AG08396 (cell line): ENCODE measurements at regions not wholly inside any gene's neighbourhood (a gene's known extent, or its start where the extent isn't known, plus 50 kb on each side); places are given as distances from the start of the nearest gene placed in this dataset.

Source experiments
- DNase-seq: peaks from one replicate; pipeline ENCODE4 v3.0.0; 2012; ENCODE audit warnings: low spot score, mixed read lengths

GRCh38 chr2:2694746-2695145, 363.7 kb upstream of the MYT1L start:
- no peak for DNase-seq

- DNase-seq = no peak
Observed at GRCh38 chr2:2692599-2693389, 361.7 kb upstream of the MYT1L start.

GRCh38 chr2:2691419-2691818, 360.3 kb upstream of the MYT1L start:
- no peak for DNase-seq

- DNase-seq = no peak
Observed at GRCh38 chr2:2690985-2691384, 359.9 kb upstream of the MYT1L start.

- DNase-seq = no peak
Observed at GRCh38 chr2:2689306-2689705, 358.2 kb upstream of the MYT1L start.

- DNase-seq = no peak
Observed at GRCh38 chr2:2688254-2688653, 357.2 kb upstream of the MYT1L start.

- no peak for DNase-seq
Observed at GRCh38 chr2:2687745-2688144, 356.7 kb upstream of the MYT1L start.

GRCh38 chr2:2686222-2686621, 355.1 kb upstream of the MYT1L start:
- DNase-seq = no peak

- no peak for DNase-seq
Observed at GRCh38 chr2:2683606-2684224, 352.6 kb upstream of the MYT1L start.

- DNase-seq = no peak
Observed at GRCh38 chr2:2682700-2683342, 351.7 kb upstream of the MYT1L start.

GRCh38 chr2:2681711-2682251, 350.7 kb upstream of the MYT1L start:
- no peak for DNase-seq

- no peak for DNase-seq
Observed at GRCh38 chr2:2681085-2681484, 350.0 kb upstream of the MYT1L start.

- no peak for DNase-seq
Observed at GRCh38 chr2:2674831-2675230, 343.8 kb upstream of the MYT1L start.

GRCh38 chr2:2673406-2673805, 342.3 kb upstream of the MYT1L start:
- no peak for DNase-seq

GRCh38 chr2:2672249-2672648, 341.2 kb upstream of the MYT1L start:
- DNase-seq = no peak

- no peak for DNase-seq
Observed at GRCh38 chr2:2671826-2672225, 340.8 kb upstream of the MYT1L start.

- no peak for DNase-seq
Observed at GRCh38 chr2:2669316-2669715, 338.2 kb upstream of the MYT1L start.

- DNase-seq = no peak
Observed at GRCh38 chr2:2668681-2669265, 337.7 kb upstream of the MYT1L start.

GRCh38 chr2:2667690-2668089, 336.6 kb upstream of the MYT1L start:
- DNase-seq = no peak

GRCh38 chr2:2665834-2666133, 334.7 kb upstream of the MYT1L start:
- no peak for DNase-seq

GRCh38 chr2:2664989-2665833, 334.1 kb upstream of the MYT1L start:
- DNase-seq = no peak
